OCI-LY3 (cell line): ENCODE measurements at regions not wholly inside any gene's neighbourhood (a gene's known extent, or its start where the extent isn't known, plus 50 kb on each side); places are given as distances from the start of the nearest gene placed in this dataset.

Experiments used
- CTCF ChIP-seq: fragments of 200-600, 300-600 bp; sonication (generic); IDR thresholded peaks from 2 replicates; pipeline ENCODE4 v1.5.1; 2014; ENCODE audit warnings: antibody characterized with exemption, low read length, low read depth
- EZH2phosphoT487 ChIP-seq: fragments of 200-600 bp; shearing (Covaris generic); IDR thresholded peaks from 2 replicates; pipeline ENCODE4 v1.6.1; 2018; ENCODE audit warnings: antibody characterized with exemption, mixed run types, low read depth

DNA sequence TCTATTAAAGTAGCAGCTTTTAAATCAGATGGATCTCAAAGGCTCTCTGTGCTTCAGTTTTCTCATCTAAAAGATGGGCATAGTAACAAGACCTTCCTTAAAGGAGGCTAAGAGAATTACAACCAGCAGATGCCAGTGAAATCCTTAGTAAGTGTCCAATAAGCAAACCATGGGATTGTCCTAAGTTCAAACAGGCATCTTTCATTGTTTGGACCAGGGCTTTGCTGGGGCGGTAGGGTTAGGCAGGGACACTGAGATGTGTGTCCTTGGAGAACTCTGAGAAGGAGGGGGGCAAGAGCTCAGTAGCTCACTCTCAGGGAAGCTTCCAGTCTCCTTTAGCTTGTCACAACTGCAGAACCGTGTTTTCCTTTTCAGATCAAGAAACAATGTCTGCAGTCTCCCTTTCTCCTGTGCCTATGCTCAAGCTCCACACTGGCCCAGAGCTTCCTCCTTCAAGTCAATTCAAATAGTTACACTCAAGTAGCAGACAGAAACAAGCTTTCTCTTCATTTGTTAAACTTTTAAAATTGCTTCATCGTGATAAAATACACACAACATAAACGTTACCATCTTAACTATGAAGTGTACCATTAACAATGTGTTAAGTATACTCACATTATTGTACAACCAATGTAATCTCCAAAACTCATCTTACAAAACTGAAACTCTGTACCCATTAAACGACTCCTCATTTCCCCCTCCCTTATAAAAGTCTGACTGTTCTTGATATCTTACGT lies 216.2 kb downstream of the PIK3R1 start:
- TF ChIP-seq CTCF = no peak
- TF ChIP-seq EZH2phosphoT487 = no peak
